SW480 (cell line): ENCODE measurements at regions not wholly inside any gene's neighbourhood (a gene's known extent, or its start where the extent isn't known, plus 50 kb on each side); places are given as distances from the start of the nearest gene placed in this dataset.
"Not testable (repeated sequence)": the region's sequence is repeated elsewhere in the genome, so short reads cannot be mapped to it uniquely, and the experiment has no call there.

Source experiments
- DNase-seq: peaks from one replicate; pipeline ENCODE4 v3.0.0-alpha.2; 2016; ENCODE audit warnings: low spot score

GRCh38 chr1:81529014-81529413 is 271.7 kb upstream of the ADGRL2 start:
- no peak for DNase-seq

- DNase-seq, result no peak
Observed at GRCh38 chr1:81525085-81525484, 275.6 kb upstream of the ADGRL2 start.

DNA sequence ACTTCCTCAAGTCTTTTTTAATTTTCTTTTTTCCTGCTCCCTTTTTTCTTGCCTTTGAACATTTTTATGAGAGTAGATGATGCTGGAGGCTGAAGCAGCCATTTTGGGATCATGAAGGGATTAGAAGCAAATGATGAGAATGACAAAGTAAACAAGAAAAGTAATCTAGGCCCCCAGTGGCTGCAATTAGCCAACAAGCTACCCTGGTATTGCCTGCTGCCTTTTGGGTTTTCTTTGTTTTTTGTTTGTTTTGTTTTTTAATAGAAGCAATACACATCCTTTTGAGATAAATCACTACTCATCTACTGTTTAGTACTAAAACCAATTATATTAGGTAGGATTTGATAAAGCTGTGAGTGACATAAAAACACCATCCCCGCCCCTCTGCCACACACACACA is 280.7 kb upstream of the ADGRL2 start:
- DNase-seq, result no peak

DNA sequence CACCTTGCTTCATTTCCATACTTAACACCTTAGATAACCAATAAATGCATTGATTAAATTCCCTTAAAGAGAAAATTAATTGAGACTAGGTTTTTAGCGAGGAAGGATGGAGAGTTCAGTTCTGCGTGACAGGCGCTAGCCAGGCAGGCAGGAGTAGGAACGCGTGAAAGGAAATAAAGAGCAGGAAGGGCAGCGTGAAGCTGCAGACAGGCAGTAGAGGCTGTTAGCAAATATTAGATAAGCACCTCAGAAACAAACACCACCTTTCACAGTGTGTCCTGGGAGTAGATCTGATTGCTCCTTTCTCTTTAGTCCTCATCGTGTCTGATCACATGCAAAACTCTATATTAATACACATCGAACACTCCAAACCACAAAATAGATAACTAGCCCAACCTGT is 282.7 kb upstream of the ADGRL2 start:
- DNase-seq, result no peak

DNA sequence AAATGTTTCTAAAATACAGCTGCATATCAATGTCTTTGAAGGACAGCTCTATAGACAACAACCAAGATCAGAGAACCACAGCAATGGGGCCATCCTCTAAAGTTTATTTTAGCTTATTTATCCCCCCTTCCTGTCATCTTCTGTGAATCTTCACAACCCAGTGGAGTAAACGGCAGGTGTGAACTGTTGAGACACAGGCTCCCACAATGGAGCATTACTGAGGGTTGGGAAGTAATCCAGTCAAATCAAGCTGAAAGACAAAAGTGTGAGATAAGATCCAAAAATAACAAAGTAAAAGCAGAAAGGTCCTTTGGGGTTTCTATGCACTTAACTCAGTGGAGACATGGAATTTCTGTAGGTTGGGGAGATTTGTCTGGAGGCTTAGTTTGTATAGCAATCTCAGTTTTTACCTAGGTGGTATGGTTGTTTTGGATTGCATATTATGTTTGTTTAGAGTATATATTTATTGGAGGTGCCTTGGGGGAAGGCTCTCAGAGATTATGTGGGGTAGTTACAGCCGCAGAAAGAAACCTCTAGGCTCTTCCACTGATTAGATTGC is 286.9 kb upstream of the ADGRL2 start:
- DNase-seq, result no peak

GRCh38 chr1:81512252-81513003 is 288.3 kb upstream of the ADGRL2 start:
- DNase-seq, result no peak

DNA sequence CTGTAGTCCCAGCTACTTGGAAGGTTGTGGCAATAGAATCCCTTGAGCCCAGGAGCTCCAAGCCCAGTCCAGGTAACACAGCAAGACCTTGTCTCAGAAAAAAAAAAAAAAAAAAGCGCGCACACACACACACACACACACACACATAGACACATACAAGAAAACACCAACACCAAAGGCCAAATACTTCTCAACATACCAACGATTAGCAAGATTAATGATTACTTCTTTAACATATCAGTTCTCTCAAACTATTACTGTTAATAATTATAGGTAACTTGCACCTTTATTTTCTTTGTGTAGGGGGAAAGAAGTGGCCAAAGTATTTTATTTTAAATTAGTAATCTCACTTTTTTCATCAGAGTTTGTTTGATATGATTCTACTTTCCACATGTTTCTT is 289.5 kb upstream of the ADGRL2 start:
- DNase-seq, result no peak

GRCh38 chr1:81510701-81511100 is 290.0 kb upstream of the ADGRL2 start:
- DNase-seq, result no peak

- no peak for DNase-seq
Observed at GRCh38 chr1:81509594-81509993, 291.1 kb upstream of the ADGRL2 start.

DNA sequence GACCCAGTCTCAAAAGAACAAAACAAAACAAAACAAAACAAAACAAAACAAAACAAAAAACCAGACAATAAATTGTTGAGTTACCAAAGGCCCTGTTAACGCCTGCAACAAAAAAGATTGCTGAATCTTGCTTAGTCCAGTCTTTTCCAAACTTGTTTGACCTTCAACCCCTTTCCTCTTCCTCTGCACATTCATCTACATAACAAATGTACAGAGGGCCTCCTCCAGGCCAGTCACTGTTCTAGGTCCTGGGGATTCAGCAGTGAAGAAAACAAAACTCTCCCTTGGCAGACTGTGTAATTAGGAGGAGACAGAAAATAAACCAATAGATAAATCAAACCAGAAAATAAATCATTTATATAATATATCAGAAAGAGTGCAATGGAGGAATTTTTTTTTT is 294.0 kb upstream of the ADGRL2 start:
- DNase-seq, result no peak

- DNase-seq, result no peak
Observed at GRCh38 chr1:81505831-81506230, 294.9 kb upstream of the ADGRL2 start.

GRCh38 chr1:81504820-81505219 is 295.9 kb upstream of the ADGRL2 start:
- not testable (repeated sequence) for DNase-seq

DNA sequence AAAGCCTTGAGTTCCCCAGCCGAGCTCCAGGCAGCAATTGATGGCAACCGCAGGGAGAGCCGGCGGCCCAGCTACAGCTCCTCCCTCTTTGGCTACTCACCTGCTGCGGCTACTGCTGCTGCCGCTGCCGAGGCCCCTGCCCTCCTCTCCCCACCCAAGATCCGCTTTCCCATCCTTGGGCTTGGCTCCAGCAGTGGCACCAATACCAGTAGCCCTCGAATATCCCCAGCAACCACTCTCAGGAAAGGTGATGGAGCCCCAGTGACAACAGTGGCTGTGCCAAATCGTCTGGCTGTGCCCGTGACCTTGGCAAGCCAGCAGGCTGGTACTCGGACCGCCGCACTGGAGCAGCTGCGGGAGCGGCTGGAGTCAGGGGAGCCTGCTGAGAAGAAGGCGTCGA is 298.0 kb upstream of the ADGRL2 start:
- DNase-seq, result not testable (repeated sequence)

DNA sequence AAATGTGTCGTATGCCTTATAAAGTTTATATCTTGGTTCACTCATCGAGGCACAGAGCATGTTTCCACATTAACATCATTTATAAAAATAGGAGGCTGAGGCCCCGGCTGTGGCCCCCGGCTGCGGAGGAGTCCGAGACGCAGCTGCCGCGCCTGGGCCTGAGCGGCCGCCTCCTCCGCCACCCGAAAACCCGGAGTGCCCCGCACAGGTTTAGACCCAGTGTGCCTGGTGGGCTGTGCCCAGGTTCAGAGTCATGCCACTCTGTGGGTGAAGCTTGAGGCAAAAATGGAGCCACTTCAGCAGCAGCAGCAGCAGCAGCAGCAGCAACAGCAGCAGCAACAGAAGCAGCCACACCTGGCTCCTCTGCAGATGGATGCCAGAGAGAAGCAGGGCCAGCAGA is 299.2 kb upstream of the ADGRL2 start:
- DNase-seq, result not testable (repeated sequence)

DNA sequence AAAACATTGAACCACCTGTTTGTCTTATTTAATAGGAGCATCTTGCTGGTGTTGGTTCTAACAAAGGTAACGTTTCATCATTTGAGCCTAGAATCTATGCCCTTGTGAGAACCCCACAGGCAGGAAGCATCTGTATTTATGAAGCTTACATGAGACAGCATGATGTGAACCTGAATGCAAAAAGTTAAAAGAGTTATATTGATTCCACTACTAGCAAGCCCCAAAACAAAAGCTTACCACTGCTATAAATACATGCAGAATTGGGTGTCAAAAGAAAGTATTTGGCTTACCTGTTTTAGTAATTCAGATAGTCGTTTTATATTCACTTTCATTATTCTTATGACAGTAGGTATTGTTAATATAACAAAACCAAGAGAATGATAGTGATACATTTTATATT is 301.2 kb upstream of the ADGRL2 start:
- DNase-seq, result no peak

DNA sequence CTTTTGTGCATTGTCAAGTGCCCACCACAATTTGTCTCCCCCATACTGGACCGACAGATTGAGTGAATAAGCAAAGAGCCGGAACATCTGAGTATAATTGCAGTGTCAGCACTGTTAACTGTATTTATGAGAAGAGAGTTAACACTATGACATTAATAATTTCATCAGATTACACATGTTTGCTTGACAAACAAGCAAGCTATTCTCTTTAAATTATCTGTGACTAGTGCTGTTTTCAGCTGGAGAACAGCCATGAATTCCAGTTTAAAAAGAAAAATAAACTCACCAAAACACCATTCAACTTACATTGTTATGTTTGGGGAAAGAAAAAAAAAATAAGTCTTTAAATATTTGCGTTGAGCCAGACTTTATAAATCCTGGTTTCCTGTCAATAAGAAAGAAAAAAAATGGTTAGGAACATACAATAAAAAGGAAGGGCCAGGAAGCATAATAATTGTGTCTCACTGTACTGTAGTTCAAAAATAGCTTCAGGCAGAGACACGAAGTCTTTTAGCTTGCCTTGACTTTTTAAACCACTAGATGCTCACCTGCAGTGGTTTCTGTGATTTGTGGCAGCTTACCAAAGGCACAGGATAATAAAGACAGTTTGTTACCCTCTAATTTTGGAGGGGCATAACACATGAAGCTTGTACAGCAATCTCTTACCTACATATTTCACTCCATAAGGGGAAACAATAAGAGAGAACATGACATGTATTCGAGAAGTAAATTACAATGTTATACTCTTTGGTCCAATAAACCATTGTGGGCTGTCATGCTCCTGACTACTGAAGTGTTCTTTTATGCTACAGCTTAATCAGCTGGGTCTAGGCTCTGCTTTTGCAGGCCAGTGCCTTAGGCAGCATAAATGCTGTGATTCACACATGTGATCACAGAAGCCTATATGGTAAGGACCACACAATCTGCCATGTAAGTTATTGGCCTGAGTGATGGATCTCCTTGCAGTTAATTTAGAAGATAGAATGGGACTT is 302.0 kb upstream of the ADGRL2 start:
- DNase-seq, result no peak

DNA sequence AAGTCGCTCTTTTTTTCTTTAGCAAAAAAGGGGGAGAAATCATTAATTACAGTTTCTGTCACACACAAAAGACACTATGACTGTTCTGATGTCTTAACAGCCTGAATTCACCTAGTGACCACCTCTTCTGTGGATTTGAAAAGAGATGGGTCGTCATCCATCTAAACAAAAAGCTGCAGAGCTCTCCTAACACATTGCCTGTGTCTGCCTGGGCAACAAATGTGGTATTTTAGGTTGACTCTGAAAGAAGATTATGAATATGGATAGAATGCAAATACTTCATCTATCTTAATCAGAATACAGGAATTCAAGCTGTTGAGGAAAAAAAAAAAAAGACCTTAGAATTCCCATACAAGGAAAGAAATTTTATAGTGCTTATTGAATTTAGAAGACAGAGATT is 304.4 kb upstream of the ADGRL2 start:
- DNase-seq, result no peak

DNA sequence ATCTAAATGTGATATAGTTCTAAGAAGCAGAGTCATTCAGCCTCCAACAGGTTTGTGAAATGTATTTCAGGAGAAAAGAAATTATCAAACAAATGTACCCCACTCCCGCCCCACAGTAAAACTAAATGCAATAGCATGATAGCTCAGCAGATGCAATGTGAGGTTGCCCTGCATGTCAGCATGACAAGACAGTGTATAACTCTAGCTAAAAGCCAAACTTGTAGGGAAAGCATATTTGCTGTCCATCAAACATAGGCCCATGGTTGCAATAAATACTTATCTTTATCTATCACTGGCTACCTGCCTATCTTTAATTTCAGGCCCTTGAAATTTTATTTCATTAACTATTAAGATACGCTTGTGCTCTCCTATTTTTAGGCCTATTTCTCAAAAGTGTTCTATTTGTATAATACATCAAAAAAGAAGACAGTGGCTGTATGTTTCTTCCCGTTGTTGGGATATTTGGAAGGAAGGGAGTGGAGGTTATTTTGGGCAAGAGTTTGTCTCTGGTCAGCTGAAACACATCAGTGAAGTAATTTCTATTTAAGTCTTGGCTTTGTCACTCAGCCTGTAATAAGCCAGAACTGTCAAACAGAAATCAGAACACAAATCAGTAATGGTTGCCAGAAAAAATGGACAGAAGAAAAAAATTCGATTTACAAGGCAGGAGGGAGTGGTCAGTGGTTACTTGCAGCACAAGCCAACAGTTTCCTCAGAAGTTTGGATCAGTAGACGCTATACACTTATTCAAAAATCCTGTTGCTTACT is 307.4 kb upstream of the ADGRL2 start:
- DNase-seq, result no peak

DNA sequence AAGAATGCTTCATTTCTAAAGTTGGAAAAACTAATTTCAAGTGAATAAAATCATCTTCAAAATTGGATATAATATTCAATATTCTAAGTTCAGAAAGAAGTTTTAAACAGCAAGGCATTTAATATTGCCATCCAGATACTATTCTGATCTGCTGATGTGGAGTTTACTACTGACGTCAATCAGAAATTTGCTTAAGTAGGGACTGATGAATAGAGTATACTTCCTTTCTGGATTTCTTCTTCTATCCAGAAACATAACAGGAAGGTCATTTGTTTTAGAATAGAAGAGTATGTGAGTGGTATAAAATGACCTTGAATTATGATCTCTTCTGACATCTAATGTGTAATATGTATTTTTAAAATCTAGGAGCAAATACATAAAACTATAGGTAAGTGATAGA is 308.1 kb upstream of the ADGRL2 start:
- no peak for DNase-seq

GRCh38 chr1:81490614-81491013 is 310.1 kb upstream of the ADGRL2 start:
- DNase-seq, result no peak

GRCh38 chr1:81489372-81489934 is 311.3 kb upstream of the ADGRL2 start:
- no peak for DNase-seq

DNA sequence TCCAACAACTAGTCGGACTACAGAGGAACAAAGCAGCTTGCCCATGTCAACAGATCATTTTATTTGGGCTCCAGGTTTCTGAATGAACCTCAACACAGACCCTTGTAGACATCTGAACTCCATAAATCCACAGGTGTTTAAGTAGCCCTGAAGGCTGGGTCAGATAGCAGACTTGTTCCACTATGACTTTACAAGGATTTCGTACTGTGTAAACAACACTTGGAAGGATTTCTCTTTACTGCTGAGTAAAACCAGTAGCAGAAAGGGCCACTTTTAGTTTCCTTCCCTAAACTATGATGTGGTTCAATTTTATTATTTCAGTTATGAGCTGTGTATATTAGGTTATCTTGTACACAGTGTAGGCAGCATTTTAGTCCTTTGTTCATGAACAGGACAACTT is 316.4 kb upstream of the ADGRL2 start:
- DNase-seq, result no peak
